22Rv1 (cell line): ENCODE measurements at regions not wholly inside any gene's neighbourhood (a gene's known extent, or its start where the extent isn't known, plus 50 kb on each side); places are given as distances from the start of the nearest gene placed in this dataset.

Experiments used
- ZFX ChIP-seq: fragments of 450-650 bp; IDR thresholded peaks from 2 replicates; pipeline ENCODE4 v1.6.1; 2017; ENCODE audit warnings: antibody characterized with exemption, borderline replicate concordance
- TF ChIP-seq, protein P1 (sequence below): fragments of 450-650 bp; IDR thresholded peaks from 2 replicates; pipeline ENCODE4 v1.5.1; 2017; ENCODE audit warnings: mild to moderate bottlenecking

- TF ChIP-seq, protein P1, sequence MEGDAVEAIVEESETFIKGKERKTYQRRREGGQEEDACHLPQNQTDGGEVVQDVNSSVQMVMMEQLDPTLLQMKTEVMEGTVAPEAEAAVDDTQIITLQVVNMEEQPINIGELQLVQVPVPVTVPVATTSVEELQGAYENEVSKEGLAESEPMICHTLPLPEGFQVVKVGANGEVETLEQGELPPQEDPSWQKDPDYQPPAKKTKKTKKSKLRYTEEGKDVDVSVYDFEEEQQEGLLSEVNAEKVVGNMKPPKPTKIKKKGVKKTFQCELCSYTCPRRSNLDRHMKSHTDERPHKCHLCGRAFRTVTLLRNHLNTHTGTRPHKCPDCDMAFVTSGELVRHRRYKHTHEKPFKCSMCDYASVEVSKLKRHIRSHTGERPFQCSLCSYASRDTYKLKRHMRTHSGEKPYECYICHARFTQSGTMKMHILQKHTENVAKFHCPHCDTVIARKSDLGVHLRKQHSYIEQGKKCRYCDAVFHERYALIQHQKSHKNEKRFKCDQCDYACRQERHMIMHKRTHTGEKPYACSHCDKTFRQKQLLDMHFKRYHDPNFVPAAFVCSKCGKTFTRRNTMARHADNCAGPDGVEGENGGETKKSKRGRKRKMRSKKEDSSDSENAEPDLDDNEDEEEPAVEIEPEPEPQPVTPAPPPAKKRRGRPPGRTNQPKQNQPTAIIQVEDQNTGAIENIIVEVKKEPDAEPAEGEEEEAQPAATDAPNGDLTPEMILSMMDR, result no peak
- TF ChIP-seq ZFX, result no peak
Measured at GRCh38 chr6:94600636-94601035, 976.7 kb upstream of the MANEA start.
